ENCODE measurements at regions not wholly inside any gene's neighbourhood (a gene's known extent, or its start where the extent isn't known, plus 50 kb on each side); places are given as distances from the start of the nearest gene placed in this dataset.

DNA sequence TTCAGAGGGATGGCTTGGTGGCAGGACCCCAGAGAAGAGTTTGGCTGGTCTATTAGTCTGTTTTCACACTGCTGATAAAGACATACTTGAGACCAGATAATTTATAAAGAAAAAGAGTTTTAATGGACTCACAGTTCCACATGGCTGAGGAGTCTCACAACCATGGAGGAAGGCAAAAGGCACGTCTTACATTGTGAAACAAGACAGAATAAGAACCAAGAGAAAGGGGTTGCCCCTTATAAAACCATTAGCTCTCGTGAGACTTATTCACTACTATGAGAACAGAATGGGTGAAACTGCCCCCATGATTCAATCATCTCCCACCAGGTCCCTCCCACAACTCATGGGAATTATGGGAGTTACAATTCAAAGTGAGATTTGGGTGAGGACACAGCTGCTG, 78.5 kb upstream of the SSTR1 start:
- Mint-ChIP-seq H3K4me3 (ENCODE audit: unreplicated experiment) (no peak overlapping the region), H3K4me1 (ENCODE audit: low read depth) (no peaks in the 10 kb centered on the region), H3K27me3 (ENCODE audit: low read depth) (no peaks in the 10 kb centered on the region), H3K27ac (ENCODE audit: unreplicated experiment) (no peak overlapping the region), H3K36me3 (ENCODE audit: low read depth) (no peaks in the 10 kb centered on the region), H3K9me3 (ENCODE audit: low read depth) (peaks cover 5% of the 10 kb centered on the region)
- DNase-seq (ENCODE audit: low spot score): no peak
- TF ChIP-seq, protein P1, sequence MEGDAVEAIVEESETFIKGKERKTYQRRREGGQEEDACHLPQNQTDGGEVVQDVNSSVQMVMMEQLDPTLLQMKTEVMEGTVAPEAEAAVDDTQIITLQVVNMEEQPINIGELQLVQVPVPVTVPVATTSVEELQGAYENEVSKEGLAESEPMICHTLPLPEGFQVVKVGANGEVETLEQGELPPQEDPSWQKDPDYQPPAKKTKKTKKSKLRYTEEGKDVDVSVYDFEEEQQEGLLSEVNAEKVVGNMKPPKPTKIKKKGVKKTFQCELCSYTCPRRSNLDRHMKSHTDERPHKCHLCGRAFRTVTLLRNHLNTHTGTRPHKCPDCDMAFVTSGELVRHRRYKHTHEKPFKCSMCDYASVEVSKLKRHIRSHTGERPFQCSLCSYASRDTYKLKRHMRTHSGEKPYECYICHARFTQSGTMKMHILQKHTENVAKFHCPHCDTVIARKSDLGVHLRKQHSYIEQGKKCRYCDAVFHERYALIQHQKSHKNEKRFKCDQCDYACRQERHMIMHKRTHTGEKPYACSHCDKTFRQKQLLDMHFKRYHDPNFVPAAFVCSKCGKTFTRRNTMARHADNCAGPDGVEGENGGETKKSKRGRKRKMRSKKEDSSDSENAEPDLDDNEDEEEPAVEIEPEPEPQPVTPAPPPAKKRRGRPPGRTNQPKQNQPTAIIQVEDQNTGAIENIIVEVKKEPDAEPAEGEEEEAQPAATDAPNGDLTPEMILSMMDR (IDR thresholded peaks at IDR 0.05): no peak

DNA sequence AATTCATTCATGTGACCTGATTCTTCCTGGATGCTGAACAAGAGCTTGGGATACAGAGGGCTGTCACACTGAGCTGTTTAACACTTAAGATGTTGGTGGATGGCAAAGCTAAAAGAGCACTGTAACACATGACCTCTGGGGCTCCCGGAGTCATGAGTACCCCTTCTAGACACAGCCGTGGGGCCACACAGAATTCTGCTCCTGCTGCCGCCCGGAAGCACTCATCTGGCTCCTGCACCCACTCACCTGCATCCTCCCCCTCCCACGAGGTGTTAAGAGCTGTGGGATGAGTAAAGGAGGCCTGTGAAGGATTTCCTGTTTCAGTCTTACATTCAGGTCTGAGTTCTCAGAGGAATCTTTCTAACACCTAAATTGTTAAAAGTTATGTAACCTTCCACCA, 78.0 kb upstream of the SSTR1 start:
- H3K27ac Mint-ChIP-seq (ENCODE audit: unreplicated experiment): no peak overlapping the region
- H3K4me3 Mint-ChIP-seq (ENCODE audit: unreplicated experiment): no peak overlapping the region
- H3K27me3 Mint-ChIP-seq (ENCODE audit: low read depth): no peaks in the 10 kb centered on the region
- DNase-seq (ENCODE audit: low spot score): peak; percentile 53
- peaks cover 5% of the 10 kb centered on the region for H3K9me3 Mint-ChIP-seq (ENCODE audit: low read depth)
- no peaks in the 10 kb centered on the region for H3K36me3 Mint-ChIP-seq (ENCODE audit: low read depth)
- no peaks in the 10 kb centered on the region for H3K4me1 Mint-ChIP-seq (ENCODE audit: low read depth)
- TF ChIP-seq, protein P1 (IDR thresholded peaks at IDR 0.05): no peak

DNA sequence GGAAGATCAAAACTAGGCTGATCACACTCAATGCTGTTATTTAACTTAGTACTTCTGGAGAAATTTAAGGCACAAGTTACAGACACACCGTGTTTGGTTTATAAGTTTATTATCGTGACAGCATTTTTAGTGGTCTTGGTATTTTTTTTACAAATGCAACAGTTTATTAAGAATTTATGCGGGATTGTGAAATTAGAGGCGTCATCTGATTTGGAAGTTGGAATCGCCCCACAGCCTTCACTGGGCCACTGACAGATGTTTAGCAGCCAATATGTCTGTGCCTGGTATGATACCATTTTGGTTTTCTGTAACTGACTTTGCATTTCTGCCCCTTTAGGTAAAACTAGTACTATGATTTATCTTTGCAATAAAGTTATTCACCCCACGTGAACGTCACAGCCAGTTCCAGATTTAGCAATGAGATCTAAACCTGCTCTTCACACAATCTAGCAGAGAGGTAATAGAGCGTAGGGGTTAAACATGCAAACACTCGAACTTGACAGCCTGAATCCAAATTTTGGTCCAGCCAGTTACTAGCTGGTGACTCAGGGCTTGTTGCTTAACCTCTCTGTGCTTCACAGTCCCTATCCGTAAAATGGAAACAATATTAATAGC, 73.2 kb upstream of the SSTR1 start:
- Mint-ChIP-seq H3K4me1 (ENCODE audit: low read depth) (no peaks in the 10 kb centered on the region), H3K4me3 (ENCODE audit: unreplicated experiment) (no peak overlapping the region), H3K27me3 (ENCODE audit: low read depth) (peaks cover 4% of the 10 kb centered on the region), H3K27ac (ENCODE audit: unreplicated experiment) (no peak overlapping the region), H3K36me3 (ENCODE audit: low read depth) (no peaks in the 10 kb centered on the region), H3K9me3 (ENCODE audit: low read depth) (peaks cover 5% of the 10 kb centered on the region)
- TF ChIP-seq, protein P1 (IDR thresholded peaks at IDR 0.05): no peak
- DNase-seq (ENCODE audit: low spot score): no peak

DNA sequence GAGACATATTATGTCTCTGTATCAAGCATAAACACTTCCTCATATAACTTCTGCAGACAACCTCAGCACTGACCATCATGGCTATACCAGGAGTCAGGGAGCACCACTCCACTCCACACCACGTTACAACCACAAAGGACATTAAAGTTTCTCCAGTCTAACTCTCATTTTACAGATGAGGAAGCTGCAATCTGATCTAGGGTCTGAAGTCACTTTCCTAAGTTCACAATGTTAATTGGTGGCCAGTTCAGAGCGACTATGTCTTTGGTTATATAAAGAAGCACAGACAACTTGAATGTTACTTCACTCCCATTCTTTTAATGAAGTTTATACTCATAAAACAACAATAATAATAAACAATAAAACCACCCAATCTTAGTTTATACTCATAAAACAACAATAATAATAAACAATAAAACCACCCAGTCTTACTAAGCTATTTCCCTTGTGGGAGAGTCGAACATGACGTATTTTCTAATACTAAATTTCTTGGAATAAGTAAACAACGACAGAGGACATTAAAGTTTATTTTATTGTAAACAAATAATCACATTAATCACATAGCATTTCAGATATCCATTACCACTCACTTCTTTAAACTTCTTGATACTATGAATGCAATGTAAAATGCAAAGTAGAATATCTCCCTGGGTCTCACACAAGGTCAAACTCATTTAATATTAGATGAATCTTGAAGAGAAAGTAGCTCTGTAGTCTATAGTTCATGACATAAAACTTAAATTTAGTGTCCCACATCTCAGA, 72.4 kb upstream of the SSTR1 start:
- Mint-ChIP-seq H3K9me3 (ENCODE audit: low read depth) (peaks cover 5% of the 10 kb centered on the region), H3K27ac (ENCODE audit: unreplicated experiment) (no peak overlapping the region), H3K36me3 (ENCODE audit: low read depth) (no peaks in the 10 kb centered on the region), H3K27me3 (ENCODE audit: low read depth) (peaks cover 4% of the 10 kb centered on the region), H3K4me1 (ENCODE audit: low read depth) (no peaks in the 10 kb centered on the region), H3K4me3 (ENCODE audit: unreplicated experiment) (no peak overlapping the region)
- DNase-seq (ENCODE audit: low spot score): no peak
- TF ChIP-seq, protein P1 (IDR thresholded peaks at IDR 0.05): no peak

DNA sequence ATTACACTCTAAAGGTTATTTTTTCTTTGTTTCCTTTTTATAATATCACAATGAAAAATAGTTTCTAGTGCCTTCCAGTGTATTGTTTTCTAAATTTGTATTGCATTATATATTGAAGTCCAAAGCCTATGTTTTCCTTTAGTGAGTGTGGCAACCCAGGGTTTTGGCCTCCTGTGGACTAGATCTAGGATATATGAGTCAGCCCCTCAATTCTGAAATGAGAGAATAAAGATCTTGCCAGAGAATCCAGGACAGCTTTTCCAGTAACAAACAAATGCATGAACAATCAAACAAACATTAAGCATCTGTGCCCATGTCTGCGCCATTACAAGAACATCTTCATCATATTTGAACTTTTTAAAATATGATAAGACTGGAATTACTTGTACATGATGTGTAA, 70.7 kb upstream of the SSTR1 start:
- Mint-ChIP-seq H3K4me3 (ENCODE audit: unreplicated experiment) (no peak overlapping the region), H3K27ac (ENCODE audit: unreplicated experiment) (no peak overlapping the region), H3K4me1 (ENCODE audit: low read depth) (no peaks in the 10 kb centered on the region), H3K27me3 (ENCODE audit: low read depth) (peaks cover 7% of the 10 kb centered on the region), H3K36me3 (ENCODE audit: low read depth) (no peaks in the 10 kb centered on the region), H3K9me3 (ENCODE audit: low read depth) (no peaks in the 10 kb centered on the region)
- TF ChIP-seq, protein P1 (IDR thresholded peaks at IDR 0.05): no peak
- no peak for DNase-seq (ENCODE audit: low spot score)
